Bronchial epithelial cell (primary cell): ENCODE measurements at regions not wholly inside any gene's neighbourhood (a gene's known extent, or its start where the extent isn't known, plus 50 kb on each side); places are given as distances from the start of the nearest gene placed in this dataset.

Experiments
- DNase-seq: peaks from one replicate; pipeline ENCODE4 v3.0.0-alpha.2; 2010; ENCODE audit warnings: low read depth
- FAIRE-seq: peaks from 2 replicates; lab custom pipeline; 2011; peaks lifted over from hg19 to GRCh38; lab: Jason Lieb, UNC
- H3K27me3 ChIP-seq: 2 replicates; pipeline ENCODE4 v1.5.1; 2011; ENCODE audit warnings: low read length; ENCODE audit not compliant: control insufficient read depth, insufficient read depth
- H3K36me3 ChIP-seq: 2 replicates; pipeline ENCODE4 v1.5.1; 2011; ENCODE audit warnings: low read length; ENCODE audit not compliant: control insufficient read depth, insufficient read depth
- H3K4me3 ChIP-seq: 2 replicates; pipeline ENCODE4 v1.5.1; 2011; ENCODE audit warnings: mild to moderate bottlenecking, low read depth, low read length, control low read depth
- CTCF ChIP-seq: IDR thresholded peaks from 2 replicates; pipeline ENCODE4 v1.5.1; 2011; ENCODE audit warnings: mild to moderate bottlenecking, moderate library complexity, low read length, control low read depth, inconsistent platforms; ENCODE audit not compliant: insufficient read depth, severe bottlenecking

GRCh38 chr12:124485371-124485770, 82.0 kb downstream of the NCOR2 start:
- Histone ChIP-seq H3K27me3 (no peaks in the 10 kb centered on the region), H3K36me3 (peaks cover 25% of the 10 kb centered on the region), H3K4me3 (no peak overlapping the region)
- FAIRE-seq (no peak), DNase-seq (no peak)
- no peak for TF ChIP-seq CTCF

GRCh38 chr12:124484526-124484953, 82.9 kb downstream of the NCOR2 start:
- DNase-seq (no peak), FAIRE-seq (no peak)
- Histone ChIP-seq H3K4me3 (no peak overlapping the region), H3K36me3 (peaks cover 26% of the 10 kb centered on the region), H3K27me3 (no peaks in the 10 kb centered on the region)
- no peak for TF ChIP-seq CTCF

- DNase-seq (no peak), FAIRE-seq (peak; percentile 95)
- no peaks in the 10 kb centered on the region for H3K27me3 ChIP-seq
- no peak overlapping the region for H3K4me3 ChIP-seq
- TF ChIP-seq CTCF = no peak
- peaks cover 26% of the 10 kb centered on the region for H3K36me3 ChIP-seq
These were observed 83.3 kb downstream of the NCOR2 start for GRCh38 chr12:124484067-124484466.

- TF ChIP-seq CTCF = no peak
- H3K4me3 ChIP-seq = no peak overlapping the region
- FAIRE-seq (no peak), DNase-seq (no peak)
- no peaks in the 10 kb centered on the region for H3K27me3 ChIP-seq
- peaks cover 26% of the 10 kb centered on the region for H3K36me3 ChIP-seq
These were observed 84.3 kb downstream of the NCOR2 start for GRCh38 chr12:124482901-124483799.

GRCh38 chr12:124482567-124482893, 84.9 kb downstream of the NCOR2 start:
- H3K36me3 ChIP-seq = peaks cover 27% of the 10 kb centered on the region
- TF ChIP-seq CTCF = no peak
- H3K4me3 ChIP-seq = no peak overlapping the region
- DNase-seq = no peak
- no peaks in the 10 kb centered on the region for H3K27me3 ChIP-seq
- no peak for FAIRE-seq
